Mesendoderm (in vitro differentiated cells): ENCODE measurements at regions not wholly inside any gene's neighbourhood (a gene's known extent, or its start where the extent isn't known, plus 50 kb on each side); places are given as distances from the start of the nearest gene placed in this dataset.
"Not testable (repeated sequence)": the region's sequence is repeated elsewhere in the genome, so short reads cannot be mapped to it uniquely, and the experiment has no call there.

Experiments used
- DNase-seq: peaks from one replicate; pipeline ENCODE4 v3.0.0; 2013
- H2AK5ac ChIP-seq: 2 replicates; pipeline ENCODE4 v1.6.1; 2013; ENCODE audit warnings: low read length, inconsistent platforms
- H2BK120ac ChIP-seq: 2 replicates; pipeline ENCODE4 v1.6.1; 2013; ENCODE audit warnings: low read depth, mild to moderate bottlenecking, low read length, moderate library complexity, mixed read lengths
- H2BK15ac ChIP-seq: replicated peaks from 2 replicates; pipeline ENCODE4 v1.6.1; 2013; ENCODE audit warnings: low read depth, mild to moderate bottlenecking, moderate library complexity
- H2BK5ac ChIP-seq: 2 replicates; pipeline ENCODE4 v1.6.1; 2013; ENCODE audit warnings: low read length, inconsistent platforms
- H3K18ac ChIP-seq: 2 replicates; pipeline ENCODE4 v1.6.1; 2013; ENCODE audit warnings: mild to moderate bottlenecking, low read length, mixed read lengths
- H3K23ac ChIP-seq: one replicate; pipeline ENCODE4 v1.6.1; 2013; ENCODE audit warnings: low read length
- H3K27ac ChIP-seq: 2 replicates; pipeline ENCODE4 v1.5.1; 2013; ENCODE audit warnings: low read depth, mild to moderate bottlenecking, inconsistent platforms, low read length, moderate library complexity
- H3K27me3 ChIP-seq: 2 replicates; pipeline ENCODE4 v1.6.1; 2013; ENCODE audit warnings: low read length, control low read depth, mild to moderate bottlenecking, inconsistent platforms; ENCODE audit not compliant: insufficient read depth, poor library complexity
- H3K36me3 ChIP-seq: 2 replicates; pipeline ENCODE4 v1.6.1; 2013; ENCODE audit warnings: low read length, inconsistent platforms; ENCODE audit not compliant: control insufficient read depth, insufficient read depth
- H3K4ac ChIP-seq: one replicate; pipeline ENCODE4 v1.6.1; 2013; ENCODE audit warnings: low read depth, mild to moderate bottlenecking, low read length, moderate library complexity
- H3K4me1 ChIP-seq: 2 replicates; pipeline ENCODE4 v1.6.1; 2013; ENCODE audit warnings: low read depth, low read length, inconsistent platforms; ENCODE audit not compliant: control insufficient read depth
- H3K4me2 ChIP-seq: 2 replicates; pipeline ENCODE4 v1.6.1; 2013; ENCODE audit warnings: low read length
- H3K4me3 ChIP-seq: 2 replicates; pipeline ENCODE4 v1.5.1; 2013; ENCODE audit warnings: mild to moderate bottlenecking, low read length
- H3K56ac ChIP-seq: one replicate; pipeline ENCODE4 v1.6.1; 2013; ENCODE audit warnings: low read length
- H3K79me1 ChIP-seq: 2 replicates; pipeline ENCODE4 v1.6.1; 2013; ENCODE audit warnings: low read length, inconsistent platforms
- H3K79me2 ChIP-seq: 2 replicates; pipeline ENCODE4 v1.6.1; 2013; ENCODE audit warnings: mild to moderate bottlenecking, low read length; ENCODE audit not compliant: control insufficient read depth, insufficient read depth
- H3K9ac ChIP-seq: 2 replicates; pipeline ENCODE4 v1.6.1; 2013; ENCODE audit warnings: low read length, inconsistent platforms
- H4K5ac ChIP-seq: one replicate; pipeline ENCODE4 v1.6.1; 2013; ENCODE audit warnings: low read length
- H4K8ac ChIP-seq: one replicate; pipeline ENCODE4 v1.6.1; 2013; ENCODE audit warnings: low read depth, mild to moderate bottlenecking, control low read depth, low read length, moderate library complexity
- WGBS: extraction: QIAGEN DNeasy Blood & Tissue Kit; methylation state at CpG from one replicate; pipeline ENCODE4 v1.1.7; 2013; ENCODE audit warnings: low lambda C conversion rate, missing lambda C conversion rate; ENCODE audit not compliant: insufficient coverage; ENCODE audit errors: extremely low coverage; 5-methylcytosine and 5-hydroxymethylcytosine counted together

- Histone ChIP-seq H3K23ac (no peak overlapping the region), H3K27me3 (peaks cover 4% of the 10 kb centered on the region), H2BK5ac (no peak overlapping the region), H3K36me3 (no peaks in the 10 kb centered on the region), H3K79me2 (no peaks in the 10 kb centered on the region), H3K9ac (no peak overlapping the region), H3K4ac (no peak overlapping the region), H3K18ac (no peak overlapping the region), H3K27ac (no peak overlapping the region), H3K56ac (no peak overlapping the region), H3K4me2 (no peak overlapping the region), H2BK15ac (no peak overlapping the region), H3K79me1 (no peaks in the 10 kb centered on the region), H2BK120ac (no peak overlapping the region), H3K4me3 (no peak overlapping the region), H2AK5ac (no peak overlapping the region), H4K5ac (no peak overlapping the region), H4K8ac (no peak overlapping the region), H3K4me1 (no peaks in the 10 kb centered on the region)
- no CpG with 5 or more reads among the region's 1 CpG for WGBS
- no peak for DNase-seq
Measured at GRCh38 chr20:26205350-26205749, 508.7 kb upstream of the ZNF337 start.

GRCh38 chr20:26201026-26201425 is 504.4 kb upstream of the ZNF337 start:
- H3K56ac ChIP-seq, H3K9ac ChIP-seq, H3K23ac ChIP-seq, H3K79me2 ChIP-seq, H2BK120ac ChIP-seq, H2BK5ac ChIP-seq, H2AK5ac ChIP-seq, H2BK15ac ChIP-seq, H4K5ac ChIP-seq, H3K18ac ChIP-seq, H3K4me1 ChIP-seq, DNase-seq, H3K4me2 ChIP-seq, H4K8ac ChIP-seq, H3K27me3 ChIP-seq, H3K4ac ChIP-seq, H3K27ac ChIP-seq, H3K36me3 ChIP-seq, H3K79me1 ChIP-seq, H3K4me3 ChIP-seq: not testable (repeated sequence)

DNA sequence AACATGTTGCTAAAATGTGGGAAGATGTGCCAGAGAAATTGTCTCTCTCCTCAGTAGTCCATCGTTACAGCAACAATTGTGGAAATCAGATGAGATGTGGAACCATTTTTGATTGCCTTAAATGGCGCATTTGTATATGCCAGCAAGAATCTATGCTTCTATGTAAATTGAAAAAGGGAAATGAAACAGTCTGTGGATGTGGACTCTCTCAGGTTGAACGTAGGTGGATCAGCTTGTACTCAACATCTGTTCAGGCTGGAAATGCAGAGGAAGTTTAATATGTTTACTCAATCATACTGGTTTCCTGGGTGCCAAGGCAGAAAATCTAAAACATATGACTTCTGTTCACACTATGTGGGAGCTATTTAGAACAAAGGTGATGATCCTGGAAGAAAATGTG is 490.7 kb upstream of the ZNF337 start:
- H3K18ac ChIP-seq, H3K4me1 ChIP-seq, H3K56ac ChIP-seq, H3K79me2 ChIP-seq, H2AK5ac ChIP-seq, H3K4ac ChIP-seq, H2BK120ac ChIP-seq, H3K9ac ChIP-seq, H2BK5ac ChIP-seq, H3K79me1 ChIP-seq, DNase-seq, H4K8ac ChIP-seq, H3K4me3 ChIP-seq, H4K5ac ChIP-seq, H3K36me3 ChIP-seq, H2BK15ac ChIP-seq, H3K27ac ChIP-seq, H3K27me3 ChIP-seq, H3K23ac ChIP-seq, H3K4me2 ChIP-seq: not testable (repeated sequence)
- WGBS, result no CpG with 5 or more reads among the region's 3 CpGs

DNA sequence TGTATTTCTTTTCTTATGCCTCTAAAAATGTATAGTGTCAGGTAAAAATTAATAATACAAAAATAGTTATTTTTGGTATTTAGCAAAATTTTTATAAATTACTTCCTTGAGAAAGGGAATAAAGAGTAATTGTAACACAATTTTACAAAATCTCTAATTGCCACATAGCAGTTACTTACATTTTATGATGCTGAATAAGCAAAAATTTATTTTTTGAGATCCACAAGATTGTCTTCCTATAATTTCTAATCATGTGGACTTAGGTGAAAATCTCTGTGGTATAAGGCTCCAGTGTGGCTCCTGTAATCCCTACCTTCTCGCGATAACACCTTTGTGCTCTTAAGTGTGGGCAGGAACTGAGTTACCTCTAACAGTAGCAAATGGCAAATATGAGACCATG is 487.1 kb upstream of the ZNF337 start:
- no CpG with 5 or more reads among the region's 2 CpGs for WGBS

DNA sequence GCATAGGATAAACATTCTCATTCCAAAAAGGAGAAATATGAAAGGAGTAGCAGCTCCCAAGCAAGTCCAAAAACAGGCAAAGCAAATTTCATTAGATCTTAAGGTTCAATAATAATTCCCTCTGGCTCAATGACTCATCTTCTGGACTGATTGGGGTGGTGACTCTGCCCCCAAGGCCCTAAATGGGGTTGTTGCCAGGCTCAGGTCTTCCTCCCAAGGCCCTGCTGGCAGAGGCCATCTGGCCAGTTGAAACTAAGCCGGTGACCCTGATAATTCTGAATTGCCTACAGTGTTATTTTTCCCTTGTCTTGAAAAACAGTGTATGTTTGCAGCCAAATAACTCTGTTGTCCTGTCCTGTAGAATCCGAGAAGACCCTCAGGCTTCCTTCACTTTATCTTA is 484.7 kb upstream of the ZNF337 start:
- H3K27me3 ChIP-seq, H3K4ac ChIP-seq, H3K36me3 ChIP-seq, H3K23ac ChIP-seq, H2BK120ac ChIP-seq, H3K56ac ChIP-seq, H3K4me2 ChIP-seq, H3K4me3 ChIP-seq, H4K8ac ChIP-seq, H3K79me1 ChIP-seq, H2AK5ac ChIP-seq, H3K27ac ChIP-seq, H4K5ac ChIP-seq, H3K4me1 ChIP-seq, H3K79me2 ChIP-seq, H2BK5ac ChIP-seq, H2BK15ac ChIP-seq, H3K18ac ChIP-seq, DNase-seq, H3K9ac ChIP-seq: not testable (repeated sequence)
- no CpG with 5 or more reads among the region's 2 CpGs for WGBS

More for the DNA sequence above, 487.1 kb upstream of the ZNF337 start:
- H3K4ac ChIP-seq, H3K56ac ChIP-seq, H4K8ac ChIP-seq, DNase-seq, H3K79me2 ChIP-seq, H3K79me1 ChIP-seq, H3K4me1 ChIP-seq, H3K36me3 ChIP-seq, H2BK15ac ChIP-seq, H3K4me2 ChIP-seq, H3K4me3 ChIP-seq, H3K9ac ChIP-seq, H2BK5ac ChIP-seq, H3K18ac ChIP-seq, H3K27me3 ChIP-seq, H2AK5ac ChIP-seq, H3K23ac ChIP-seq, H3K27ac ChIP-seq, H2BK120ac ChIP-seq, H4K5ac ChIP-seq: not testable (repeated sequence)

DNA sequence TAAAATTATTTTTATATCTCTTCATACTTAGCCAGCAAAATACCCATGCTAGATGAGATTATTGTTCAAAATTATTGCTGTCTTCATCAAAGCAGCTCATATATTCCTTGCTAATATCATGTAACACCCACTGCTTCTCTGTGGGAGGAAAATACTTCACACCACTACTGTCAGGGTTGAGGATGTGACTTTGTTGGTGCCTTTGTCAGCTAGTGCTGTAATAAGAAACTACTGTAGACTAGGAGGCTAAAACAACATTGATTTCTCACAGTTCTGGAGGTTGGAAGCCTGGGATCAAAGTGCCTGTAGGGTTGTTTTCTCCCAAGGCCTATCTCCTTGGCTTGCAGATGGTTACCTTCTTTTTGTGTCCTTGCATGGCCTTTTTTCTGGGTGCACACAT is 475.2 kb upstream of the ZNF337 start:
- H3K4me2 ChIP-seq, H3K4ac ChIP-seq, H3K4me1 ChIP-seq, H3K36me3 ChIP-seq, DNase-seq, H2AK5ac ChIP-seq, H3K4me3 ChIP-seq, H2BK15ac ChIP-seq, H3K56ac ChIP-seq, H3K79me1 ChIP-seq, H4K5ac ChIP-seq, H3K18ac ChIP-seq, H3K23ac ChIP-seq, H3K27me3 ChIP-seq, H3K27ac ChIP-seq, H2BK120ac ChIP-seq, H3K79me2 ChIP-seq, H3K9ac ChIP-seq, H4K8ac ChIP-seq, H2BK5ac ChIP-seq: not testable (repeated sequence)
